Stimulated activated naive CD4-positive, alpha-beta T cell (primary cell): ENCODE measurements at regions not wholly inside any gene's neighbourhood (a gene's known extent, or its start where the extent isn't known, plus 50 kb on each side); places are given as distances from the start of the nearest gene placed in this dataset.
"Not testable (repeated sequence)": the region's sequence is repeated elsewhere in the genome, so short reads cannot be mapped to it uniquely, and the experiment has no call there.

Experiments
- DNase-seq, 6 experiments: peaks; one replicate each; lab custom pipeline; 2025; lab: John Stamatoyannopoulos, UW

GRCh38 chr22:47615051-47615450 lies 852.6 kb downstream of the TBC1D22A start:
- no peak for DNase-seq

- DNase-seq, result no peak
Measured at GRCh38 chr22:47613606-47614350, 851.3 kb downstream of the TBC1D22A start.

GRCh38 chr22:47613181-47613580 lies 850.7 kb downstream of the TBC1D22A start:
- DNase-seq, result not testable (repeated sequence)

- DNase-seq, result no peak
Measured at GRCh38 chr22:47612311-47612910, 850.0 kb downstream of the TBC1D22A start.

- no peak for DNase-seq
Measured at GRCh38 chr22:47610764-47611163, 848.3 kb downstream of the TBC1D22A start.

- DNase-seq, result no peak
Measured at GRCh38 chr22:47610281-47610680, 847.8 kb downstream of the TBC1D22A start.

DNA sequence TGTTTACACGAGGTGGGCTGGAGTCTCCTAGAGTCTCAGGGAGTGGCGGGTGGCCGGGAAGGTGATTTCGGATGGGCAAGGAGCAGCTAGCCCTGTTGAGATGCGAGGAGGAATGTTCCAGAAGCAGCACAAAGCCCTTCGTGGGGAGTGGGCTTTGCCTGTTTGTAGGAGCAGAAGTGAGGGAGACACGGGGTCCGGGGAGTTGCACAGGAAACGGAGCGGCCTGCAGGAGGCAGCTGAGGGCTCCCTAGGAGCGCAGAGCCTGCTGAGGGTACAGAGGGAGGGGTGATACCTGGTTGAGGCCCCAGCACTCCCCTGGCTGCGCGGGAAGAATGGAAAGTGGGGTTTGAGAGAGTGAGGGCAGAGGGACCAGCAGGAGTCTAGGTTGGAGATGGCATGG lies 847.2 kb downstream of the TBC1D22A start:
- DNase-seq, result no peak

DNA sequence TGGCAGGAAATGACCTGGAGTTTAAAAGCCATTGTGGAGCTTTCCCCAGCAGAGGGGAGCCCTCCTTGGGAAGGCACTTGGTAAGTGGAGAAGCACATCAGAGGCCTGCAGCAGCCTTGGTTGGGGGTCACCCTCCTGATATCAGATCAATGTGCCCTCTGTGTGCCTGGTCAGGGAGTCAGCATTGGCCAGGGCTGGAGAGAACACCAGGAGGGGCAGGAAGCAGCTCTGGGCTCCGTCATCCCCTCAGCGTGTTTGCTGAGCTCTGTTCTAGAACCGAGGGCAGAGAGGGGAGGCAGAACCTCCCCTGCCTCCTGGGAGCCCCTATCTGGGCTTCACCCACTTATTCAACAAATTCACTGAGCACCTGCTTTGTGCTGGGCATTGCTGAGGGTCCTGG lies 846.0 kb downstream of the TBC1D22A start:
- no peak for DNase-seq

DNA sequence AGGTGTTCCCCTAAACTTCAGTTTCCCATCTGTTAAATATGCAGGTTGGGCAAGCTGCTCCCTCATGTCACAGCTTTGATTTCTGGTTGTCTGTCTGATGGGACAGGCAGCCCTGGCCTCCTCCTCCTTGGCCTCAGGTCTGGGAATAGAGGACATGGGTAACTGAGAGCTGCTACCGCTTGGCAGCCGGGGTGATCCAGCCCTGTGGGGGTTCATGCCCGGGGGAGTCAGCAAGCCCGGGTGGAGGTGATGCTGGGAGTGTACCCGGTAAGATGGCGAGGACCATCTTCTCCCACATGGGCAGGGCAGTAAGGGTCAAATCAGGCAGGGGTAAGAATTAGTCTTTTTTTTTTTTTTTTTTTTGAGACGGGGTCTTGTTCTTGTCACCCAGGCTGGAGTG lies 845.0 kb downstream of the TBC1D22A start:
- no peak for DNase-seq

DNA sequence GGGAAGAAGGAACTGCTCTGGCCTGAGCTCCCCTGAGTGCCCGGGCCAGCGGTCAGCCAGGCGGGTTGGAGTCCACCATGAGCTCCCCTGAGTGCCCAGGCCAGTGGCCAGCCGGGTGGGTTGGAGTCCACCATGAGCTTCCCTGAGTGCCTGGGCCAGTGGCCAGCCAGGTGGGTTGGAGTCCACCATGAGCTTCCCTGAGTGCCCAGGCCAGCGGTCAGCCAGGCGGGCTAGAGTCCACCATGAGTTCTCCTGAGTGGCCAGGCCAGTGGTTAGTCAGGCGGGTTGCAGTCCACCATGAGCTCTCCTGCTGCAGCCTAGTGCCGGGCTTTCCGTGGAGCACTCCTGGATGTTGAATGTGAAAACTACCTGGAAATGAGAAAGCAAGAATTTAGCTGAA lies 844.0 kb downstream of the TBC1D22A start:
- no peak for DNase-seq

DNA sequence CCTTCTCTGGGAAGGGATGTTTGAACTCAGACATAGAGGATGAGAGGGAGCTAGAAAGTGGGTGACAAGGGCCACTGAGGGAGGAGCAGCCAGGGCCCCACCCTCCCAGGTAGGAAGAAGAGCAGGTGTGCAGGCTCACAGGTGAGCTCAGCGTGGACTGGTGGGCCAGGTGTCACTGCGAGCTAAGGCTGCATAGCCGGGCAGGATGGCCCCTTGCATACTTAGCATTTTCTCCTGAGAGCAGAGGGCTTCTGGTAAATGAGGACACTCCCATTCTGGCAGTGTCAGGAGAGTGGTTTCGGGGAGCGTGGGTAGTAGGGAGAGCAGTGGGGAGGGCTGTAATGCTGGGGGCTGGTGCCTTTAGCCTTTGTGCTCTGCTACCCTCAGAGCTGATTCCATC lies 843.4 kb downstream of the TBC1D22A start:
- DNase-seq, result no peak

DNA sequence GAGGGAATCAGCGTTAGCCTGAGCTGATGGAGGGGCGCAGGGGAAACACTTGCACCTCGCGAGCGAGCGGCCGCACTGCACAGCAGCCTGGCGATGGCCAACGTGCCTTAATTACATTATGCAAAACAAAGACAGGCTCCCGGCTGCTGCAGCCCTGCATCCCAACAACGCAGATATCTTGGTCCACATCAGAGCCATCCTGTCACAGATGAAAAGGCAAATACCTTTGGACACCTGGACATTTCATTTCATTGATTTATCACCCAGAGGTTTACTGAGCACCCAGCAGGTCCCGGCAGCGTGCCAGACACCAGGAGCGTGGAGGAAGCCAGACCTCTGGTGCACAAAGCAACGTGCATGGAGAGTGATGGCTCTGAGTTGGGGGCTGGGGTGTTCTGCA lies 843.0 kb downstream of the TBC1D22A start:
- DNase-seq, result no peak

- no peak for DNase-seq
Measured at GRCh38 chr22:47604563-47604962, 842.1 kb downstream of the TBC1D22A start.

- DNase-seq, result no peak
Measured at GRCh38 chr22:47602732-47603131, 840.3 kb downstream of the TBC1D22A start.

GRCh38 chr22:47601666-47602065 lies 839.2 kb downstream of the TBC1D22A start:
- no peak for DNase-seq

- DNase-seq, result no peak
Measured at GRCh38 chr22:47600791-47601625, 838.6 kb downstream of the TBC1D22A start.

DNA sequence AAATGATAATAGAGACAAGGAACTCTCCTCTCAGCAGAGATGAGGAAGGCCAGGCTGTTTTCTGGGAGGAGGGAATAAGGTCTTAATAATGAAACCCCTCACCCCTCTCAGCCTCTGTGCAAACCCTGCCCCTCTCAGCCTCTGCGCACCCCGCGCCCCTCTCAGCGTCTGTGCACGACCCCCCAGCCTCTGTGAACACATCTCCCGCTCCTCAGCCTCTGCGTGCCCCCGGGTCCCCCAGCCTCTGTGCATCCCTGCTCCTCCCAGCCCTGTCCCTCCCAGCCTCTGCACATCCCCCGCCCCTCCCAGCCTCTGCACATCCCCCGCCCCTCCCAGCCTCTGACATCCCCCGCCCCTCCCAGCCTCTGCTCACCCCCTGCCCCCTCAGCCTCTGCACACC lies 837.8 kb downstream of the TBC1D22A start:
- DNase-seq, result no peak

GRCh38 chr22:47599753-47600152 lies 837.3 kb downstream of the TBC1D22A start:
- no peak for DNase-seq

DNA sequence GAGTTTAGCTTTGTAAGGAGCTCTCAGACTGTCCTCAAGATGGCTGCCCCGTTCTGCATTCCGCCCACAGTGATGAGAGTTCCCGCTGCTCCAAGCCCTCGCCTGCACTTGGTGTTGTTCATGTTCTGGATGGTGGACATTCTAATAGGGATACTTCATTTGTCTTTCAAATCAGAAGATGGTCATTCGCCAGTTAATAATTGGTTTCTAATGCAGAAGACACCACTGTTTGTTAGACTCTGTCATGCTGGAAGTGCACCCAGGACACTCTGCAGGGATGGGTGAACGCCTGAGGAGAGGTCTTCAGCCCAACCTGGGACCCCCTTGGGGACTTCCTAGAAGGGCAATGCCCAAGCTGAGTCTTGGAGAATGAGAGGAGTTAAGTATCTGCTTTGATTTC lies 836.4 kb downstream of the TBC1D22A start:
- DNase-seq, result no peak

- no peak for DNase-seq
Measured at GRCh38 chr22:47597041-47597440, 834.6 kb downstream of the TBC1D22A start.

DNA sequence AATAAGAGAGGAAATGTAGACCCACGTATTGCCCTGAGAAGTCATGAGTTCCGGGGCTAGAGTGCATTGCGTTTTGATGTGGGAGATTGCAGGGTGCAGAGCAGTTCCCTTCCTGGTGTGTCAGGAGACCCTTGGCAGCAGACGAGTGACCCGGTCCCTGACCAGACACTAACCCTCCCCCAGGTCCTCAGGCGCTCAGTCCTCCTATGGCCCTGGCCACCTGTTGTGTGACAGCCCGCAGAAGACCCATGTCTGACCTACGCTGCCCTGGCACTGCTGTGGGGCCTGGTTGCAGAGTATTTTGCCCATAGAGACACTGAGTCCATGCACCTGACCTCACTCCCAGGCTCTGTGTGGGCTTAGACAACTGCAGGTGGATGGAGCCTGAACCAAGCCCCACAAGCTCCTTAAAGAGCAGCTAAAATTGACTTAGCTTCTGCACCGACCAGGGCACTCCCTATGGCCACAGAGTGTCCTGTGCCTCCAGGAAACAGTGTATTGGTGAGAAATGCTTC lies 833.8 kb downstream of the TBC1D22A start:
- no peak for DNase-seq

- DNase-seq, result no peak
Measured at GRCh38 chr22:47594836-47595521, 832.5 kb downstream of the TBC1D22A start.
